ENCODE measurements at regions not wholly inside any gene's neighbourhood (a gene's known extent, or its start where the extent isn't known, plus 50 kb on each side); places are given as distances from the start of the nearest gene placed in this dataset.

GRCh38 chr1:96522927-96523326 lies 198.7 kb upstream of the PTBP2 start:
- Histone ChIP-seq H3K27ac (ENCODE audit: control insufficient read depth, insufficient read depth, low read length) (no peak overlapping the region), H3K27me3 (ENCODE audit: control insufficient read depth, extremely low read depth, insufficient read depth, low read length) (no peaks in the 10 kb centered on the region), H3K36me3 (ENCODE audit: control insufficient read depth in 2 of 2, extremely low read depth in 1 of 2, insufficient read depth in 2 of 2, low read length in 2 of 2) (no peaks in the 10 kb centered on the region), H3K9me3 (ENCODE audit: control insufficient read depth, low read depth, low read length) (no peaks in the 10 kb centered on the region), H3K4me2 (ENCODE audit: control insufficient read depth, extremely low read depth, insufficient read depth, low read depth, low read length) (no peak overlapping the region), H3K79me2 (ENCODE audit: control insufficient read depth, insufficient read depth, low read length) (no peaks in the 10 kb centered on the region), H3K9ac (ENCODE audit: control insufficient read depth, extremely low read depth, insufficient read depth, low read length) (no peak overlapping the region), H3K4me3 (ENCODE audit: control insufficient read depth in 2 of 3, extremely low read depth in 1 of 3, insufficient read depth in 2 of 3, low read depth in 1 of 3, low read length in 3 of 3) (no peak overlapping the region), H2AFZ (ENCODE audit: control insufficient read depth, low read length) (no peak overlapping the region), H4K20me1 (ENCODE audit: control insufficient read depth, extremely low read depth, insufficient read depth, low read length) (no peaks in the 10 kb centered on the region), H3K4me1 (ENCODE audit: control insufficient read depth, extremely low read depth, insufficient read depth, low read length) (no peaks in the 10 kb centered on the region), H3K9me1 (ENCODE audit: control insufficient read depth, extremely low read depth, insufficient read depth, low read length) (no peaks in the 10 kb centered on the region)
- FAIRE-seq (no peak), DNase-seq (ENCODE audit: low read depth, low spot score) (no peak)
- TF ChIP-seq CTCF (optimal IDR thresholded peaks at IDR 0.05 in 1 of 3, IDR thresholded peaks at IDR 0.05 in 1 of 3, conservative IDR thresholded peaks at IDR 0.05 in 1 of 3; ENCODE audit: extremely low read depth in 1 of 3, insufficient read depth in 2 of 3, low read length in 3 of 3) = no peak
- no peak for TF ChIP-seq EZH2 (IDR thresholded peaks at IDR 0.05; ENCODE audit: low read length)
- dilution Hi-C loops (cut with MboI; ENCODE audit: extremely low pct_ligation_motif_present, low sequenced_read_pairs) = no loop called here

- Histone ChIP-seq H3K27ac (ENCODE audit: control insufficient read depth, insufficient read depth, low read length) (no peak overlapping the region), H3K79me2 (ENCODE audit: control insufficient read depth, insufficient read depth, low read length) (no peaks in the 10 kb centered on the region), H3K36me3 (ENCODE audit: control insufficient read depth in 2 of 2, extremely low read depth in 1 of 2, insufficient read depth in 2 of 2, low read length in 2 of 2) (no peaks in the 10 kb centered on the region), H3K4me1 (ENCODE audit: control insufficient read depth, extremely low read depth, insufficient read depth, low read length) (no peaks in the 10 kb centered on the region), H2AFZ (ENCODE audit: control insufficient read depth, low read length) (no peak overlapping the region), H3K9ac (ENCODE audit: control insufficient read depth, extremely low read depth, insufficient read depth, low read length) (no peak overlapping the region), H3K4me2 (ENCODE audit: control insufficient read depth, extremely low read depth, insufficient read depth, low read depth, low read length) (no peak overlapping the region), H3K9me3 (ENCODE audit: control insufficient read depth, low read depth, low read length) (no peaks in the 10 kb centered on the region), H4K20me1 (ENCODE audit: control insufficient read depth, extremely low read depth, insufficient read depth, low read length) (no peaks in the 10 kb centered on the region), H3K27me3 (ENCODE audit: control insufficient read depth, extremely low read depth, insufficient read depth, low read length) (no peaks in the 10 kb centered on the region), H3K4me3 (ENCODE audit: control insufficient read depth in 2 of 3, extremely low read depth in 1 of 3, insufficient read depth in 2 of 3, low read depth in 1 of 3, low read length in 3 of 3) (no peak overlapping the region), H3K9me1 (ENCODE audit: control insufficient read depth, extremely low read depth, insufficient read depth, low read length) (no peaks in the 10 kb centered on the region)
- dilution Hi-C loops (cut with MboI; ENCODE audit: extremely low pct_ligation_motif_present, low sequenced_read_pairs) = no loop called here
- TF ChIP-seq EZH2 (IDR thresholded peaks at IDR 0.05; ENCODE audit: low read length) (no peak), CTCF (optimal IDR thresholded peaks at IDR 0.05 in 1 of 3, IDR thresholded peaks at IDR 0.05 in 1 of 3, conservative IDR thresholded peaks at IDR 0.05 in 1 of 3; ENCODE audit: extremely low read depth in 1 of 3, insufficient read depth in 2 of 3, low read length in 3 of 3) (peak; percentile 14 to 44 (median 20))
- DNase-seq (ENCODE audit: low read depth, low spot score) = no peak
- FAIRE-seq = no peak
These were observed 197.5 kb upstream of the PTBP2 start for GRCh38 chr1:96524100-96524499.

All from keratinocyte (primary cell).